ENCODE measurements at regions not wholly inside any gene's neighbourhood (a gene's known extent, or its start where the extent isn't known, plus 50 kb on each side); places are given as distances from the start of the nearest gene placed in this dataset.
"Not testable (repeated sequence)": the region's sequence is repeated elsewhere in the genome, so short reads cannot be mapped to it uniquely, and the experiment has no call there.

GRCh38 chr4:101621120-101621519, 169.4 kb upstream of the BANK1 start:
- H3K79me2 ChIP-seq (ENCODE audit: low read length), result no peaks in the 10 kb centered on the region
- intact Hi-C loops (cut with micrococcal nuclease), result no loop called here
- no peaks in the 10 kb centered on the region for H3K9me3 ChIP-seq (ENCODE audit: low read length)
- H4K20me1 ChIP-seq (ENCODE audit: low read length), result no peaks in the 10 kb centered on the region
- no peak overlapping the region for H3K27ac ChIP-seq (ENCODE audit: low read length)
- H3K27me3 ChIP-seq (ENCODE audit: low read length), result no peaks in the 10 kb centered on the region
- no peaks in the 10 kb centered on the region for H3K4me1 ChIP-seq (ENCODE audit: insufficient read depth, low read length)
- no peak overlapping the region for H3K4me2 ChIP-seq (ENCODE audit: low read length)
- H2AFZ ChIP-seq (ENCODE audit: low read length), result no peak overlapping the region
- no peaks in the 10 kb centered on the region for H3K36me3 ChIP-seq (ENCODE audit: low read depth, low read length)
- no peaks in the 10 kb centered on the region for H3F3A ChIP-seq (ENCODE audit: low read length, unreplicated experiment)
- no peak overlapping the region for H3K4me3 ChIP-seq (ENCODE audit: low read length)
- ATAC-seq (no peak), DNase-seq (no peak)
- H3K9ac ChIP-seq (ENCODE audit: low read length), result no peak overlapping the region
- BruUV-seq (replicated peaks), result no TSS peak
- ChIA-PET POLR2A (ENCODE audit: unreplicated experiment) (no interaction called here), CTCF (no interaction called here)
- TF ChIP-seq EZH2 (IDR thresholded peaks at IDR 0.05; ENCODE audit: low read length, unreplicated experiment), result no peak
- no peak for TF ChIP-seq EZH2phosphoT487 (IDR thresholded peaks at IDR 0.05; ENCODE audit: borderline replicate concordance, low read length)
- no peak for TF ChIP-seq CTCF (conservative IDR thresholded peaks at IDR 0.05; ENCODE audit: low read depth, low read length)
- H3K9me2 ChIP-seq (replicated peaks; ENCODE audit: low read length), result no peaks in the 10 kb centered on the region

- Histone ChIP-seq H3K9me2 (replicated peaks; ENCODE audit: low read length) (no peaks in the 10 kb centered on the region), H3K9ac (ENCODE audit: low read length) (no peak overlapping the region), H3K4me2 (ENCODE audit: low read length) (no peak overlapping the region), H3K9me3 (ENCODE audit: low read length) (no peaks in the 10 kb centered on the region), H3K27ac (ENCODE audit: low read length) (no peak overlapping the region), H3F3A (ENCODE audit: low read length, unreplicated experiment) (no peaks in the 10 kb centered on the region), H3K4me3 (ENCODE audit: low read length) (no peak overlapping the region), H4K20me1 (ENCODE audit: low read length) (no peaks in the 10 kb centered on the region), H2AFZ (ENCODE audit: low read length) (no peak overlapping the region), H3K36me3 (ENCODE audit: low read depth, low read length) (no peaks in the 10 kb centered on the region), H3K27me3 (ENCODE audit: low read length) (no peaks in the 10 kb centered on the region), H3K79me2 (ENCODE audit: low read length) (no peaks in the 10 kb centered on the region), H3K4me1 (ENCODE audit: insufficient read depth, low read length) (no peaks in the 10 kb centered on the region)
- ChIA-PET CTCF (no interaction called here), POLR2A (ENCODE audit: unreplicated experiment) (no interaction called here)
- no peak for ATAC-seq
- no peak for TF ChIP-seq EZH2phosphoT487 (IDR thresholded peaks at IDR 0.05; ENCODE audit: borderline replicate concordance, low read length)
- TF ChIP-seq CTCF (conservative IDR thresholded peaks at IDR 0.05; ENCODE audit: low read depth, low read length), result no peak
- no peak for TF ChIP-seq EZH2 (IDR thresholded peaks at IDR 0.05; ENCODE audit: low read length, unreplicated experiment)
- BruUV-seq (replicated peaks), result no TSS peak
- intact Hi-C loops (cut with micrococcal nuclease), result no loop called here
- no peak for DNase-seq
Observed at GRCh38 chr4:101615652-101616051, 174.9 kb upstream of the BANK1 start.

- ATAC-seq; H3K4me2 ChIP-seq (ENCODE audit: low read length); H2AFZ ChIP-seq (ENCODE audit: low read length); DNase-seq; H3K4me1 ChIP-seq (ENCODE audit: insufficient read depth, low read length); H3K79me2 ChIP-seq (ENCODE audit: low read length); H3K9me3 ChIP-seq (ENCODE audit: low read length); H3K36me3 ChIP-seq (ENCODE audit: low read depth, low read length); H3K27ac ChIP-seq (ENCODE audit: low read length); intact Hi-C loops (cut with micrococcal nuclease); H3F3A ChIP-seq (ENCODE audit: low read length, unreplicated experiment); BruUV-seq (replicated peaks); H3K4me3 ChIP-seq (ENCODE audit: low read length); H3K9me2 ChIP-seq (replicated peaks; ENCODE audit: low read length); POLR2A ChIA-PET (ENCODE audit: unreplicated experiment); CTCF ChIA-PET; H3K27me3 ChIP-seq (ENCODE audit: low read length); H4K20me1 ChIP-seq (ENCODE audit: low read length); H3K9ac ChIP-seq (ENCODE audit: low read length): not testable (repeated sequence)
Observed at GRCh38 chr4:101606989-101607388, 183.5 kb upstream of the BANK1 start.

All from PC-3 (cell line).